Mucosa of descending colon (tissue), 3 donors: ENCODE measurements at regions not wholly inside any gene's neighbourhood (a gene's known extent, or its start where the extent isn't known, plus 50 kb on each side); places are given as distances from the start of the nearest gene placed in this dataset.

Experiments used
- ATAC-seq: fragments of 200-7000 bp; cut with Tn5 transposase; one replicate; pipeline ENCODE4 v1.9.1; 2020; ENCODE audit warnings: mild to moderate bottlenecking, moderate library complexity
- DNase-seq, 3 donors: peaks; one replicate each; pipeline ENCODE4 v3.0.0-alpha.2; 2020
- H3K36me3 ChIP-seq: fragments of 200-600 bp; one replicate; pipeline ENCODE4 v1.8.0; 2021; ENCODE audit warnings: low read depth, mild to moderate bottlenecking
- H3K4me1 ChIP-seq: fragments of 200-600 bp; one replicate; pipeline ENCODE4 v1.8.0; 2021; ENCODE audit warnings: low read depth, mild to moderate bottlenecking
- H3K4me3 ChIP-seq: fragments of 200-600 bp; one replicate; pipeline ENCODE4 v1.8.0; 2021; ENCODE audit warnings: mild to moderate bottlenecking
- H3K9me3 ChIP-seq: fragments of 200-600 bp; one replicate; pipeline ENCODE4 v1.8.0; 2021; ENCODE audit warnings: mild to moderate bottlenecking
- intact Hi-C, 2 donors: fragments of 100-400 bp; cut with DNase I in 1 of 2; cut with micrococcal nuclease in 1 of 2; formaldehyde crosslinking; loops; one replicate each; pipeline versions ENCODE4 v1.11.0 to v1.11.1; 2022; cut with DNase I, micrococcal nuclease
- TF ChIP-seq, protein P1 (sequence below): fragments of 200-600 bp; IDR thresholded peaks from one replicate; pipeline ENCODE4 v1.8.0; 2022; ENCODE audit warnings: antibody characterized with exemption, mild to moderate bottlenecking
- donor health status: DM: no; HTN: no; CAD: no; lungs with moderate emphysema.
- donor health status: DM: no; HTN: no; CAD: no.
- donor health status: DM: no; HTN: yes; CAD: no.

- DNase-seq: no peak
- Histone ChIP-seq H3K4me3 (no peak overlapping the region), H3K9me3 (no peaks in the 10 kb centered on the region), H3K4me1 (no peaks in the 10 kb centered on the region), H3K36me3 (no peaks in the 10 kb centered on the region)
- TF ChIP-seq, protein P1, sequence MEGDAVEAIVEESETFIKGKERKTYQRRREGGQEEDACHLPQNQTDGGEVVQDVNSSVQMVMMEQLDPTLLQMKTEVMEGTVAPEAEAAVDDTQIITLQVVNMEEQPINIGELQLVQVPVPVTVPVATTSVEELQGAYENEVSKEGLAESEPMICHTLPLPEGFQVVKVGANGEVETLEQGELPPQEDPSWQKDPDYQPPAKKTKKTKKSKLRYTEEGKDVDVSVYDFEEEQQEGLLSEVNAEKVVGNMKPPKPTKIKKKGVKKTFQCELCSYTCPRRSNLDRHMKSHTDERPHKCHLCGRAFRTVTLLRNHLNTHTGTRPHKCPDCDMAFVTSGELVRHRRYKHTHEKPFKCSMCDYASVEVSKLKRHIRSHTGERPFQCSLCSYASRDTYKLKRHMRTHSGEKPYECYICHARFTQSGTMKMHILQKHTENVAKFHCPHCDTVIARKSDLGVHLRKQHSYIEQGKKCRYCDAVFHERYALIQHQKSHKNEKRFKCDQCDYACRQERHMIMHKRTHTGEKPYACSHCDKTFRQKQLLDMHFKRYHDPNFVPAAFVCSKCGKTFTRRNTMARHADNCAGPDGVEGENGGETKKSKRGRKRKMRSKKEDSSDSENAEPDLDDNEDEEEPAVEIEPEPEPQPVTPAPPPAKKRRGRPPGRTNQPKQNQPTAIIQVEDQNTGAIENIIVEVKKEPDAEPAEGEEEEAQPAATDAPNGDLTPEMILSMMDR: no peak
- ATAC-seq: no peak
- intact Hi-C loops: loop anchor here in 1 of 2 donors (10.0 kb wide), 1 partner anchor 101 kb away; no protein-coding TSS in a partner anchor
Measured at GRCh38 chr10:31173752-31174151, 142.1 kb upstream of the ZNF438 start.

GRCh38 chr10:31179091-31179680, 139.8 kb upstream of the ZEB1 start:
- DNase-seq: no peak
- no peaks in the 10 kb centered on the region for H3K4me1 ChIP-seq
- no peaks in the 10 kb centered on the region for H3K9me3 ChIP-seq
- TF ChIP-seq, protein P1: no peak
- ATAC-seq: no peak
- H3K4me3 ChIP-seq: no peak overlapping the region
- intact Hi-C loops: loop anchor here in 1 of 2 donors (10.0 kb wide), 1 partner anchor 96 kb away; no protein-coding TSS in a partner anchor
- H3K36me3 ChIP-seq: no peaks in the 10 kb centered on the region

DNA sequence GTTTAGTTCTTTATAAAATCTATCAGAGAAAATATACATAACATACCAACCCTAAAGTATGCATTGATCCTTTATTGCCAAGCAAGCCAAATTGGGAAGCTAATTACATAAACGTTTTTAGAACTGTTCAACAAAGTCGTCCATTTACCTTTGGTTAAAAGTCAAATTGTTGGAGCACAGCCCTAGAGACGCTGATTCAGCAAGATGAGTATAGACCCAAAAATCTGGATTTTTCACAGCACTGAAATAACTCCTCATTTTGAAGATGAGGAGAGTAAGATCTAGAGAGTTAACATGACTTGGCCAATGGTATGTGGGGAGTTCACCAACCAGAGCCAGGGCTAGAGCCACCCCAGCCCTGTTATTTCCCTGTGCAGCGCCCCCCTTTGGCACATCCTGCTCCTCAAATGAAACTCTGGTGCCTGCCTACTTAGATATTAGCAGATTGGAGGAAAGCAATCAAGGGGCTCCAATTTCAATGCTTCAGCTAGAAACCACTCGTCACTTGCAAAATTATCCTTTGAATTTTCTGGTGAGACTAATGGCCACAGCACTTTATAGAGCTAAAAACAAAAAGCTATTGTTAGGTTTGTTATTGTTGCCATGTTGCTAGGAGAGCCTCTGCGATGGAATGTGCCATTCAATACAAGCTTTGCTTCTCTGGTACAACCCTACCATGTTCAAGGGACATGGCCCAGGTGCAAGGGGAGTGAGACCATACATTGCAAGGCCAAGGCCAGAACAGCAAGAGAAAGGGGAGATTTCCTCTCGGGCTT, 132.6 kb upstream of the ZEB1 start:
- H3K4me3 ChIP-seq: no peak overlapping the region
- DNase-seq (no peak), ATAC-seq (no peak)
- TF ChIP-seq, protein P1: no peak
- intact Hi-C loops: no loop called here
- H3K4me1 ChIP-seq: no peaks in the 10 kb centered on the region
- no peaks in the 10 kb centered on the region for H3K9me3 ChIP-seq
- H3K36me3 ChIP-seq: no peaks in the 10 kb centered on the region

GRCh38 chr10:31187182-31187581, 131.8 kb upstream of the ZEB1 start:
- TF ChIP-seq, protein P1: no peak
- Histone ChIP-seq H3K4me3 (no peak overlapping the region), H3K9me3 (no peaks in the 10 kb centered on the region), H3K36me3 (no peaks in the 10 kb centered on the region), H3K4me1 (no peaks in the 10 kb centered on the region)
- no peak for ATAC-seq
- DNase-seq: no peak
- intact Hi-C loops: no loop called here

DNA sequence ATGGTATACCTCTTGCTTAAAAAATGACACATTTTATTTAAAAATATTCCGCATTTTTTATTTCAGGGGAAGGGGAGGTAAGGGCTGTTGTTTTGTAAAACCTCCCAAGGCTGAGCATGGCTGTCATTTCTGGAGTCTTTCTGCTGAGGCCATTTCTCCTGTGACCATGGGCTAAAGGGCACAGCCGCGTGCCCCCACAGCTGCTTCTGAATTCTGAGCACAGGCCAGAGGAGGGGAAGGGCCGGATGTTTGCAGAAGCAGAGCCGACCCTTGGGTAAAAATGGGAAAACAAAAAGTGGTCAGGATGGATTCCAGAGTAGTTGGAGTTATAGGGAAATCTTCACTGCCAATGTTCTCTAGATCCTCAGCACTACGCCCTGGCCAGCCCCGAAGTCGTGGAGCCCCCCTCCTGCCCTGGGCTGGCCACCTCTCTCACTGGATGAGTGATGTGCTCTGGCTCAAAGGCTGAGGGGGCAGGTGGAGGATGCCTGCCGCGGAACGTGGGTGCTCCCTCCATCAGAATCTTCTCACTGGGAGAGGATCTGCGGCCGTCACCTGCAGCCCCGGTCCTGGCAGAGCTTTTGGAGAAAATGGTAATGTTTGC, 131.3 kb upstream of the ZEB1 start:
- H3K36me3 ChIP-seq: no peaks in the 10 kb centered on the region
- DNase-seq (no peak), ATAC-seq (no peak)
- no peaks in the 10 kb centered on the region for H3K4me1 ChIP-seq
- H3K4me3 ChIP-seq: no peak overlapping the region
- intact Hi-C loops: no loop called here
- no peaks in the 10 kb centered on the region for H3K9me3 ChIP-seq
- TF ChIP-seq, protein P1: no peak
